Colon (tissue), 2 donors: ENCODE measurements at regions not wholly inside any gene's neighbourhood (a gene's known extent, or its start where the extent isn't known, plus 50 kb on each side); places are given as distances from the start of the nearest gene placed in this dataset.

Experiments used
- FAIRE-seq: peaks from 2 replicates; lab custom pipeline; 2012; peaks lifted over from hg19 to GRCh38; lab: Jason Lieb, UNC
- donor health status: control.
- donor health status: control.

- no peak for FAIRE-seq
Observed at GRCh38 chr20:12291386-12291785, 373.7 kb downstream of the BTBD3 start.

- no peak for FAIRE-seq
Observed at GRCh38 chr20:12293900-12294299, 376.2 kb downstream of the BTBD3 start.

- no peak for FAIRE-seq
Observed at GRCh38 chr20:12294678-12295077, 377.0 kb downstream of the BTBD3 start.

GRCh38 chr20:12305188-12305950 is 387.7 kb downstream of the BTBD3 start:
- FAIRE-seq: no peak

GRCh38 chr20:12306107-12306506 is 388.4 kb downstream of the BTBD3 start:
- no peak for FAIRE-seq

- no peak for FAIRE-seq
Observed at GRCh38 chr20:12311094-12311865, 393.6 kb downstream of the BTBD3 start.

GRCh38 chr20:12315652-12316051 is 398.0 kb downstream of the BTBD3 start:
- no peak for FAIRE-seq

- no peak for FAIRE-seq
Observed at GRCh38 chr20:12316794-12317193, 399.1 kb downstream of the BTBD3 start.

GRCh38 chr20:12317433-12317832 is 399.7 kb downstream of the BTBD3 start:
- FAIRE-seq: no peak

- FAIRE-seq: no peak
Observed at GRCh38 chr20:12318043-12318442, 400.4 kb downstream of the BTBD3 start.

- no peak for FAIRE-seq
Observed at GRCh38 chr20:12321736-12322135, 404.0 kb downstream of the BTBD3 start.

- no peak for FAIRE-seq
Observed at GRCh38 chr20:12327205-12327604, 409.5 kb downstream of the BTBD3 start.

- no peak for FAIRE-seq
Observed at GRCh38 chr20:12331236-12331635, 413.5 kb downstream of the BTBD3 start.

- no peak for FAIRE-seq
Observed at GRCh38 chr20:12337601-12338000, 419.9 kb downstream of the BTBD3 start.

GRCh38 chr20:12345978-12346377 is 428.3 kb downstream of the BTBD3 start:
- FAIRE-seq: no peak

GRCh38 chr20:12353842-12354241 is 436.1 kb downstream of the BTBD3 start:
- no peak for FAIRE-seq

GRCh38 chr20:12354725-12355124 is 437.0 kb downstream of the BTBD3 start:
- no peak for FAIRE-seq

- no peak for FAIRE-seq
Observed at GRCh38 chr20:12355185-12355584, 437.5 kb downstream of the BTBD3 start.

GRCh38 chr20:12358006-12358654 is 440.4 kb downstream of the BTBD3 start:
- no peak for FAIRE-seq

GRCh38 chr20:12358655-12359009 is 440.9 kb downstream of the BTBD3 start:
- FAIRE-seq: no peak

- FAIRE-seq: no peak
Observed at GRCh38 chr20:12371990-12372389, 454.3 kb downstream of the BTBD3 start.

GRCh38 chr20:12372557-12372956 is 454.9 kb downstream of the BTBD3 start:
- FAIRE-seq: no peak

- no peak for FAIRE-seq
Observed at GRCh38 chr20:12375967-12376366, 458.3 kb downstream of the BTBD3 start.
